ENCODE measurements at regions not wholly inside any gene's neighbourhood (a gene's known extent, or its start where the extent isn't known, plus 50 kb on each side); places are given as distances from the start of the nearest gene placed in this dataset.
A peak's percentile ranks its signal among the peaks of the same experiment; 100 is the strongest.

GRCh38 chr3:102189956-102190723 is 244.7 kb upstream of the ZPLD1 start:
- Mint-ChIP-seq H3K4me3 (no peak overlapping the region), H3K9me3 (no peaks in the 10 kb centered on the region), H3K4me1 (ENCODE audit: low read depth) (peaks cover 9% of the 10 kb centered on the region), H3K27ac (no peak overlapping the region), H3K36me3 (ENCODE audit: low read depth) (peaks cover 2% of the 10 kb centered on the region), H3K27me3 (ENCODE audit: insufficient read depth) (no peaks in the 10 kb centered on the region)
- DNase-seq (ENCODE audit: low spot score) = no peak
- intact Hi-C loops (cut with micrococcal nuclease) = no loop called here

- H3K27ac Mint-ChIP-seq = no peak overlapping the region
- H3K9me3 Mint-ChIP-seq = no peaks in the 10 kb centered on the region
- H3K4me3 Mint-ChIP-seq = no peak overlapping the region
- intact Hi-C loops (cut with micrococcal nuclease) = no loop called here
- H3K27me3 Mint-ChIP-seq (ENCODE audit: insufficient read depth) = no peaks in the 10 kb centered on the region
- peaks cover 2% of the 10 kb centered on the region for H3K36me3 Mint-ChIP-seq (ENCODE audit: low read depth)
- DNase-seq (ENCODE audit: low spot score) = no peak
- peaks cover 12% of the 10 kb centered on the region for H3K4me1 Mint-ChIP-seq (ENCODE audit: low read depth)
These were observed 242.2 kb upstream of the ZPLD1 start for GRCh38 chr3:102192575-102192974.

GRCh38 chr3:102193255-102193654 is 241.6 kb upstream of the ZPLD1 start:
- H3K27ac Mint-ChIP-seq = no peak overlapping the region
- no peak for DNase-seq (ENCODE audit: low spot score)
- H3K4me3 Mint-ChIP-seq = no peak overlapping the region
- intact Hi-C loops (cut with micrococcal nuclease) = no loop called here
- H3K36me3 Mint-ChIP-seq (ENCODE audit: low read depth) = peaks cover 2% of the 10 kb centered on the region
- no peaks in the 10 kb centered on the region for H3K27me3 Mint-ChIP-seq (ENCODE audit: insufficient read depth)
- no peaks in the 10 kb centered on the region for H3K9me3 Mint-ChIP-seq
- peaks cover 12% of the 10 kb centered on the region for H3K4me1 Mint-ChIP-seq (ENCODE audit: low read depth)

- Mint-ChIP-seq H3K27ac (no peak overlapping the region), H3K4me1 (ENCODE audit: low read depth) (peaks cover 12% of the 10 kb centered on the region), H3K4me3 (no peak overlapping the region), H3K27me3 (ENCODE audit: insufficient read depth) (no peaks in the 10 kb centered on the region), H3K9me3 (no peaks in the 10 kb centered on the region), H3K36me3 (ENCODE audit: low read depth) (peaks cover 2% of the 10 kb centered on the region)
- intact Hi-C loops (cut with micrococcal nuclease) = no loop called here
- DNase-seq (ENCODE audit: low spot score) = no peak
These were observed 240.8 kb upstream of the ZPLD1 start for GRCh38 chr3:102194001-102194400.

- Mint-ChIP-seq H3K4me3 (no peak overlapping the region), H3K27ac (no peak overlapping the region), H3K27me3 (ENCODE audit: insufficient read depth) (no peaks in the 10 kb centered on the region), H3K9me3 (no peaks in the 10 kb centered on the region), H3K36me3 (ENCODE audit: low read depth) (peaks cover 2% of the 10 kb centered on the region), H3K4me1 (ENCODE audit: low read depth) (peaks cover 12% of the 10 kb centered on the region)
- no peak for DNase-seq (ENCODE audit: low spot score)
- intact Hi-C loops (cut with micrococcal nuclease) = no loop called here
These were observed 240.1 kb upstream of the ZPLD1 start for GRCh38 chr3:102194760-102195159.

- intact Hi-C loops (cut with micrococcal nuclease) = no loop called here
- no peak for DNase-seq (ENCODE audit: low spot score)
- Mint-ChIP-seq H3K9me3 (no peaks in the 10 kb centered on the region), H3K4me3 (no peak overlapping the region), H3K4me1 (ENCODE audit: low read depth) (peaks cover 12% of the 10 kb centered on the region), H3K36me3 (ENCODE audit: low read depth) (no peaks in the 10 kb centered on the region), H3K27me3 (ENCODE audit: insufficient read depth) (no peaks in the 10 kb centered on the region), H3K27ac (no peak overlapping the region)
These were observed 239.4 kb upstream of the ZPLD1 start for GRCh38 chr3:102195198-102195948.

- Mint-ChIP-seq H3K36me3 (ENCODE audit: low read depth) (no peaks in the 10 kb centered on the region), H3K9me3 (no peaks in the 10 kb centered on the region), H3K4me3 (no peak overlapping the region), H3K27me3 (ENCODE audit: insufficient read depth) (peaks cover 7% of the 10 kb centered on the region), H3K27ac (no peak overlapping the region), H3K4me1 (ENCODE audit: low read depth) (peaks cover 3% of the 10 kb centered on the region)
- intact Hi-C loops (cut with micrococcal nuclease) = no loop called here
- DNase-seq (ENCODE audit: low spot score) = no peak
These were observed 234.7 kb upstream of the ZPLD1 start for GRCh38 chr3:102200126-102200525.

GRCh38 chr3:102200560-102200959 is 234.3 kb upstream of the ZPLD1 start:
- no peak for DNase-seq (ENCODE audit: low spot score)
- Mint-ChIP-seq H3K4me1 (ENCODE audit: low read depth) (no peaks in the 10 kb centered on the region), H3K9me3 (no peaks in the 10 kb centered on the region), H3K36me3 (ENCODE audit: low read depth) (no peaks in the 10 kb centered on the region), H3K27ac (no peak overlapping the region), H3K4me3 (no peak overlapping the region), H3K27me3 (ENCODE audit: insufficient read depth) (peaks cover 7% of the 10 kb centered on the region)
- intact Hi-C loops (cut with micrococcal nuclease) = no loop called here

GRCh38 chr3:102205647-102206046 is 229.2 kb upstream of the ZPLD1 start:
- H3K4me1 Mint-ChIP-seq (ENCODE audit: low read depth) = no peaks in the 10 kb centered on the region
- peaks cover 7% of the 10 kb centered on the region for H3K27me3 Mint-ChIP-seq (ENCODE audit: insufficient read depth)
- no peak overlapping the region for H3K4me3 Mint-ChIP-seq
- intact Hi-C loops (cut with micrococcal nuclease) = no loop called here
- no peak overlapping the region for H3K27ac Mint-ChIP-seq
- DNase-seq (ENCODE audit: low spot score) = no peak
- peaks cover 4% of the 10 kb centered on the region for H3K36me3 Mint-ChIP-seq (ENCODE audit: low read depth)
- H3K9me3 Mint-ChIP-seq = peaks cover 11% of the 10 kb centered on the region

GRCh38 chr3:102206511-102207031 is 228.2 kb upstream of the ZPLD1 start:
- intact Hi-C loops (cut with micrococcal nuclease) = no loop called here
- no peaks in the 10 kb centered on the region for H3K4me1 Mint-ChIP-seq (ENCODE audit: low read depth)
- H3K9me3 Mint-ChIP-seq = peaks cover 14% of the 10 kb centered on the region
- DNase-seq (ENCODE audit: low spot score) = no peak
- H3K27me3 Mint-ChIP-seq (ENCODE audit: insufficient read depth) = peaks cover 7% of the 10 kb centered on the region
- H3K36me3 Mint-ChIP-seq (ENCODE audit: low read depth) = peaks cover 6% of the 10 kb centered on the region
- no peak overlapping the region for H3K27ac Mint-ChIP-seq
- no peak overlapping the region for H3K4me3 Mint-ChIP-seq

- H3K27me3 Mint-ChIP-seq (ENCODE audit: insufficient read depth) = peaks cover 6% of the 10 kb centered on the region
- peaks cover 6% of the 10 kb centered on the region for H3K36me3 Mint-ChIP-seq (ENCODE audit: low read depth)
- peaks cover 14% of the 10 kb centered on the region for H3K9me3 Mint-ChIP-seq
- H3K4me3 Mint-ChIP-seq = no peak overlapping the region
- no peak for DNase-seq (ENCODE audit: low spot score)
- intact Hi-C loops (cut with micrococcal nuclease) = no loop called here
- no peaks in the 10 kb centered on the region for H3K4me1 Mint-ChIP-seq (ENCODE audit: low read depth)
- H3K27ac Mint-ChIP-seq = no peak overlapping the region
These were observed 227.7 kb upstream of the ZPLD1 start for GRCh38 chr3:102207151-102207571.

- no peak overlapping the region for H3K27ac Mint-ChIP-seq
- intact Hi-C loops (cut with micrococcal nuclease) = no loop called here
- H3K27me3 Mint-ChIP-seq (ENCODE audit: insufficient read depth) = peaks cover 3% of the 10 kb centered on the region
- no peak overlapping the region for H3K4me3 Mint-ChIP-seq
- no peak for DNase-seq (ENCODE audit: low spot score)
- H3K4me1 Mint-ChIP-seq (ENCODE audit: low read depth) = no peaks in the 10 kb centered on the region
- H3K36me3 Mint-ChIP-seq (ENCODE audit: low read depth) = peaks cover 6% of the 10 kb centered on the region
- H3K9me3 Mint-ChIP-seq = peaks cover 25% of the 10 kb centered on the region
These were observed 219.6 kb upstream of the ZPLD1 start for GRCh38 chr3:102215166-102215565.

- Mint-ChIP-seq H3K9me3 (peaks cover 4% of the 10 kb centered on the region), H3K27ac (no peak overlapping the region), H3K4me3 (peak overlapping the region; percentile 38), H3K36me3 (ENCODE audit: low read depth) (no peaks in the 10 kb centered on the region), H3K4me1 (ENCODE audit: low read depth) (peaks cover 33% of the 10 kb centered on the region), H3K27me3 (ENCODE audit: insufficient read depth) (peaks cover 12% of the 10 kb centered on the region)
- intact Hi-C loops (cut with micrococcal nuclease) = loop anchor here (10.0 kb wide), 1 partner anchor 238 kb away; no protein-coding TSS in a partner anchor
- DNase-seq (ENCODE audit: low spot score) = no peak
These were observed 211.7 kb upstream of the ZPLD1 start for GRCh38 chr3:102223132-102223531.

Data from activated T-helper 1 cell treated with anti-CD3 and anti-CD28 coated beads, Interleukin-12 subunit alpha, Interleukin-12 subunit beta, Interleukin-2, Interleukin-4 antibody, amounts not matched to agents 30 ng/mL and 10 ng/mL and 1 ng/mL, durations not matched to agents 14 hours and 24 hours and 36 hours (primary cell).